HG03175 (cell line): ENCODE measurements at regions not wholly inside any gene's neighbourhood (a gene's known extent, or its start where the extent isn't known, plus 50 kb on each side); places are given as distances from the start of the nearest gene placed in this dataset.

Source experiments
- ATAC-seq: cut with Tn5 transposase; IDR thresholded peaks from one replicate; pipeline ENCODE4 v1.9.1; 2021; ENCODE audit warnings: mild to moderate bottlenecking, moderate library complexity; ENCODE audit not compliant: unreplicated experiment

GRCh38 chr13:61485128-61485765 lies 69.6 kb upstream of the PCDH20 start:
- ATAC-seq = no peak

GRCh38 chr13:61477619-61478018 lies 62.0 kb upstream of the PCDH20 start:
- no peak for ATAC-seq

DNA sequence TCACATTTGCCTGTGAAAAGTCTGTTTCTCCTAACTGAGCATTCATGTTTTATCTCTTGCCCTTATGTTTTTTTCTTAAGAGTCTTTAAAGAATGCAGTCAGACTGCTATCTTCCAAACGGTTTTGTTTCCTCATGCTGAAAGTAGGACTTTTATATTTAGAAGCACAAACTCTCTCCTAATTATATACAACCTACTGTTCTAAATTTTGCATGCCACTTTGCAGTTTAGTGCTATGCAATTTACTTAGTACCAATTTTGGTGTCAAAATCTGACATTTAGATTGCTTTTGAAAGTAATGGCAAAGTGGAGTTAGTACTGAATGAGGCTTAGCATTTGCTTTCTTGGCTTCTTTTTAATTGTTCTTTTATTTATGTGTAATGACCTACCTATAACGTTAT lies 55.1 kb upstream of the PCDH20 start:
- ATAC-seq = no peak

GRCh38 chr13:61466280-61466679 lies 50.6 kb upstream of the PCDH20 start:
- no peak for ATAC-seq
